ENCODE measurements at regions not wholly inside any gene's neighbourhood (a gene's known extent, or its start where the extent isn't known, plus 50 kb on each side); places are given as distances from the start of the nearest gene placed in this dataset.

- TF ChIP-seq CTCF (conservative IDR thresholded peaks at IDR 0.05; ENCODE audit: low read length) (no peak), EZH2phosphoT487 (IDR thresholded peaks at IDR 0.05; ENCODE audit: borderline replicate concordance) (no peak)
Measured at GRCh38 chr13:106625578-106625977, 57.6 kb upstream of the ARGLU1 start.
